ENCODE measurements at regions not wholly inside any gene's neighbourhood (a gene's known extent, or its start where the extent isn't known, plus 50 kb on each side); places are given as distances from the start of the nearest gene placed in this dataset.
"Not testable (repeated sequence)": the region's sequence is repeated elsewhere in the genome, so short reads cannot be mapped to it uniquely, and the experiment has no call there.

GRCh38 chr7:73244782-73245311 is 63.8 kb downstream of the NSUN5 start:
- DNase-seq (ENCODE audit: low read depth) = peak; percentile 14

GRCh38 chr7:73234994-73235717 is 73.5 kb downstream of the NSUN5 start:
- not testable (repeated sequence) for DNase-seq (ENCODE audit: low read depth)

GRCh38 chr7:73225745-73226144 is 82.9 kb downstream of the NSUN5 start:
- DNase-seq (ENCODE audit: low read depth) = not testable (repeated sequence)

- DNase-seq (ENCODE audit: low read depth) = not testable (repeated sequence)
These were observed 86.9 kb downstream of the NSUN5 start for GRCh38 chr7:73221724-73222123.

- DNase-seq (ENCODE audit: low read depth) = not testable (repeated sequence)
These were observed 87.8 kb downstream of the NSUN5 start for GRCh38 chr7:73220766-73221370.

- DNase-seq (ENCODE audit: low read depth) = not testable (repeated sequence)
These were observed 88.3 kb downstream of the NSUN5 start for GRCh38 chr7:73220357-73220756.

GRCh38 chr7:73218802-73219201 is 89.8 kb downstream of the NSUN5 start:
- not testable (repeated sequence) for DNase-seq (ENCODE audit: low read depth)

- not testable (repeated sequence) for DNase-seq (ENCODE audit: low read depth)
These were observed 92.5 kb downstream of the NSUN5 start for GRCh38 chr7:73216046-73216675.

GRCh38 chr7:73215232-73215631 is 93.4 kb downstream of the NSUN5 start:
- DNase-seq (ENCODE audit: low read depth) = not testable (repeated sequence)

GRCh38 chr7:73214471-73214870 is 94.2 kb downstream of the NSUN5 start:
- not testable (repeated sequence) for DNase-seq (ENCODE audit: low read depth)

- not testable (repeated sequence) for DNase-seq (ENCODE audit: low read depth)
These were observed 95.5 kb downstream of the NSUN5 start for GRCh38 chr7:73213076-73213475.

GRCh38 chr7:73205594-73205993 is 103.0 kb downstream of the NSUN5 start:
- DNase-seq (ENCODE audit: low read depth) = not testable (repeated sequence)

- not testable (repeated sequence) for DNase-seq (ENCODE audit: low read depth)
These were observed 103.7 kb downstream of the NSUN5 start for GRCh38 chr7:73204898-73205297.

GRCh38 chr7:73203312-73203711 is 105.3 kb downstream of the NSUN5 start:
- not testable (repeated sequence) for DNase-seq (ENCODE audit: low read depth)

- DNase-seq (ENCODE audit: low read depth) = not testable (repeated sequence)
These were observed 107.4 kb downstream of the NSUN5 start for GRCh38 chr7:73201264-73201663.

GRCh38 chr7:73200518-73201099 is 108.0 kb downstream of the NSUN5 start:
- DNase-seq (ENCODE audit: low read depth) = not testable (repeated sequence)

- DNase-seq (ENCODE audit: low read depth) = not testable (repeated sequence)
These were observed 108.2 kb upstream of the SPDYE9 start for GRCh38 chr7:73193991-73194390.

GRCh38 chr7:73190483-73191155 is 104.8 kb upstream of the SPDYE9 start:
- DNase-seq (ENCODE audit: low read depth) = not testable (repeated sequence)

GRCh38 chr7:73188287-73188686 is 102.4 kb upstream of the SPDYE9 start:
- DNase-seq (ENCODE audit: low read depth) = not testable (repeated sequence)

GRCh38 chr7:73186589-73187309 is 100.9 kb upstream of the SPDYE9 start:
- not testable (repeated sequence) for DNase-seq (ENCODE audit: low read depth)

GRCh38 chr7:73176813-73177212 is 91.0 kb upstream of the SPDYE9 start:
- DNase-seq (ENCODE audit: low read depth) = not testable (repeated sequence)

Data from amniotic epithelial cell (primary cell).